H1 (cell line): ENCODE measurements at regions not wholly inside any gene's neighbourhood (a gene's known extent, or its start where the extent isn't known, plus 50 kb on each side); places are given as distances from the start of the nearest gene placed in this dataset.

ENCODE experiments used
- EGR1 ChIP-seq: IDR thresholded peaks from 2 replicates; pipeline ENCODE4 v1.6.1; 2011; ENCODE audit warnings: low read depth, low read length, borderline replicate concordance
- JUN ChIP-seq: IDR thresholded peaks from 2 replicates; pipeline ENCODE4 v1.6.1; 2011; ENCODE audit warnings: low read depth, mild to moderate bottlenecking, improper control_type of control experiment, low read length

- TF ChIP-seq EGR1 (no peak), JUN (no peak)
These were observed 740.5 kb downstream of the GALR1 start (continued) for GRCh38 chr18:77990131-77990530.
